22Rv1 (cell line): ENCODE measurements at regions not wholly inside any gene's neighbourhood (a gene's known extent, or its start where the extent isn't known, plus 50 kb on each side); places are given as distances from the start of the nearest gene placed in this dataset.

Source experiments
- H3K27ac ChIP-seq: fragments of 450-650 bp; 2 replicates; pipeline ENCODE4 v1.5.1; 2017
- ZFX ChIP-seq: fragments of 450-650 bp; IDR thresholded peaks from 2 replicates; pipeline ENCODE4 v1.6.1; 2017; ENCODE audit warnings: antibody characterized with exemption, borderline replicate concordance
- TF ChIP-seq, protein P1 (sequence below): fragments of 450-650 bp; IDR thresholded peaks from 2 replicates; pipeline ENCODE4 v1.5.1; 2017; ENCODE audit warnings: mild to moderate bottlenecking

DNA sequence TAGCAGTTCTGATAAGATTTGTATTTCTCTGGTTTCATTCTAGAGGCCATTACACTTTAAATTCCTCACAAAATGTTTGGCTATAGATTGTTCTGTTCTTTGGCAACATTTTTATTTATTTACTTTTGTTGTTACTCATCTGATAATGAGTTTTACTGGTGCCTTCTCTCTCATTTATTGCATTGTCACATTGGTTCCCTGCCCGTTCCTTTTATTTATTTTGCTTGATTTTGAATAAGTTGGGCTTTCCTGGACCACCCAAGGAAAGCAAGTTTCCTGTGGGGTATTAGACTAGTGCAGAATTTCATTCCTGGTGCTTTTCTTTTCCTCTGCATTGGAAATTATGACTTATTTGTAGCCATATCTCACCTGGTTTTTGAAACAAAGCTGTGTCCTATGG is 232.0 kb downstream of the SOCS6 start:
- peak overlapping the region; percentile 69 for H3K27ac ChIP-seq

DNA sequence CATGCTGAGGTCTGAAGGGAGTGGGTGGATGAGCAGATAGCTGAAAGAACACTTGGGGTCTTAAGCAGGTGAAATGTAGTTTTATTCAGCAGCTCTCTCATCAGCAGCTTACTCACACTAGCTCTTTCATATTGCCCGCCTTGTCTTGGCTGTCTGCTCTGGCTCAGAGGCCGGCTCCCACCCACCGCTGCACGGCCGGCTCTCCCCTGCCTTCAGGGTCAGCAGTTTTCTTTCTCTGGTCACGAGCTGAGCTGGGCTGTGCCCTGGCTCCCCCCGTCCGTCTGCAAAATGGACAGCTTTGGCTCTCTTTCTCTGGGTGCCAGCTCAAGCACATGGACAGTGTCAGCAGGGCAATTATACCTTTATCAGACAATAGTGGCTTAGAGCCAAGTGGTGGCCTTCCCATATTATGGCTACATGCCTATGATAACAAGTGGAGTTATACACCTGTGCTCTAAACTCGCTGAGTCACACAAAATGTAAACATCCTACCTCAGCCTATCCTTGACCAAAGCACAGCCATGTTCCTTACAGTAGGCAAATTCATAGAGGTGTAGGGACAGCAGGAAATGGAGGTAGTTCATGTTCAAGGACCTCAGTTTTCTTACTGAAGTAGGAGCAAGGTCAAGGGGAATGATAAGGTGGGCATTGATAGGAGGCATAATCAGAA is 224.8 kb downstream of the SOCS6 start:
- no peak overlapping the region for H3K27ac ChIP-seq
- no peak for TF ChIP-seq ZFX
- TF ChIP-seq, protein P1, sequence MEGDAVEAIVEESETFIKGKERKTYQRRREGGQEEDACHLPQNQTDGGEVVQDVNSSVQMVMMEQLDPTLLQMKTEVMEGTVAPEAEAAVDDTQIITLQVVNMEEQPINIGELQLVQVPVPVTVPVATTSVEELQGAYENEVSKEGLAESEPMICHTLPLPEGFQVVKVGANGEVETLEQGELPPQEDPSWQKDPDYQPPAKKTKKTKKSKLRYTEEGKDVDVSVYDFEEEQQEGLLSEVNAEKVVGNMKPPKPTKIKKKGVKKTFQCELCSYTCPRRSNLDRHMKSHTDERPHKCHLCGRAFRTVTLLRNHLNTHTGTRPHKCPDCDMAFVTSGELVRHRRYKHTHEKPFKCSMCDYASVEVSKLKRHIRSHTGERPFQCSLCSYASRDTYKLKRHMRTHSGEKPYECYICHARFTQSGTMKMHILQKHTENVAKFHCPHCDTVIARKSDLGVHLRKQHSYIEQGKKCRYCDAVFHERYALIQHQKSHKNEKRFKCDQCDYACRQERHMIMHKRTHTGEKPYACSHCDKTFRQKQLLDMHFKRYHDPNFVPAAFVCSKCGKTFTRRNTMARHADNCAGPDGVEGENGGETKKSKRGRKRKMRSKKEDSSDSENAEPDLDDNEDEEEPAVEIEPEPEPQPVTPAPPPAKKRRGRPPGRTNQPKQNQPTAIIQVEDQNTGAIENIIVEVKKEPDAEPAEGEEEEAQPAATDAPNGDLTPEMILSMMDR: no peak

More for the DNA sequence above, 232.0 kb downstream of the SOCS6 start:
- TF ChIP-seq, protein P1: no peak
- TF ChIP-seq ZFX: no peak

DNA sequence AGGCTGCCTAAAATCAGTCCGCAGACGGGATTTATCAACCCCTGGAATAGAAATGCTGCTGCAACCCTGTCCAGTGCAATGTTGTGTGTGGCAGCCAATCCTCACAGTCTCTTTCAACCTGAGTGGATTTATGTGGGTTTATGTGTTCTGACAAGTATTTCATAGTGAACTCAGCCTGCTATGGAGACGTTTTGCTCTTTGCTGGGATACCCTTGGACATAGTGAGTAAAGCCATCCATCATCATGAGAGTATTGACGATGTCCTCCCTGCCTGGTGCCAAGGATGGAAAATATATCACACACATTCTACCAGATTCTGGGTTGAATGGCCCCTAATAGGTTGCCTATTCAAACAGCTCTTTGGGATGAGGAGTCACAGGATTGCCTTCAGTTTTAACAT is 219.1 kb downstream of the SOCS6 start:
- no peak overlapping the region for H3K27ac ChIP-seq
- TF ChIP-seq, protein P1: no peak
- TF ChIP-seq ZFX: no peak

DNA sequence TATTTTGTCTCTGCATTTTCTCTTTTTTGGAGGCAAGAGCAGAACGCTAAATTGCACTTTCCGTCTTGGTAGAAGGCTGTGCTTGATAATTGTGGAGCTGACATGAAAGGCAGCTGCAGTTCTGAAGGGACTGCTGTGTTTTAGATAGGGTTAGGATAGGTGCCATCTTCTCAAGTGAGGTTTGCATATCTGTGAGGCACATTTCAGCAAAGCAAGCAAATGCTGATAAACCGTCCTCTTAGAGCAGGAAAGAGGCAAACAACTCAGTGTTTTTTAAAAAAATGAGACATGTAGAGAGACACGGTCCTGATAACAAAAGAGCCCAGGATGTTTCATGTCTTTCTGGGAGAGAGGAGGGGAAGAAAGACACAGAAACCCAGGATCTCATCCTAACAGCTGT is 217.7 kb downstream of the SOCS6 start:
- TF ChIP-seq, protein P1: no peak
- TF ChIP-seq ZFX: no peak
- no peak overlapping the region for H3K27ac ChIP-seq

DNA sequence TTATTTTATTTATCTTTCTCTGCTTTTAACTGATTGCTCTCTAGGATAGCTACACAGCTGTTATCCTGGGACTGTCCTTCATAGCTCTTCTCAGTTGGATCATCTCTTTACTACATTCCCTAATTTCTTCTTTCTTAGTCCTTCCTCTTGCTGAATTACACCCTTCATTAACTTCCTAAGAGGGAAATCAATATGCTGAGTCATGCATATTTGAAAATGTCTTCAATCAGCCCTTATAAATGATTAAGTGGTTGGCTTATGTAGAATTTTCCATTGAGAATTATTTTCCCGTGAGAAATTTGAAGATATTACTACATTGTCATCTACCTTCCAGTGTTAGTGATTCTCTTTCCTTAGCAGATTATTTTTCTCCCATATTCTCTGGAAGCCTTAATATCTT is 214.2 kb downstream of the SOCS6 start:
- TF ChIP-seq, protein P1: no peak
- TF ChIP-seq ZFX: no peak
- H3K27ac ChIP-seq: no peak overlapping the region

DNA sequence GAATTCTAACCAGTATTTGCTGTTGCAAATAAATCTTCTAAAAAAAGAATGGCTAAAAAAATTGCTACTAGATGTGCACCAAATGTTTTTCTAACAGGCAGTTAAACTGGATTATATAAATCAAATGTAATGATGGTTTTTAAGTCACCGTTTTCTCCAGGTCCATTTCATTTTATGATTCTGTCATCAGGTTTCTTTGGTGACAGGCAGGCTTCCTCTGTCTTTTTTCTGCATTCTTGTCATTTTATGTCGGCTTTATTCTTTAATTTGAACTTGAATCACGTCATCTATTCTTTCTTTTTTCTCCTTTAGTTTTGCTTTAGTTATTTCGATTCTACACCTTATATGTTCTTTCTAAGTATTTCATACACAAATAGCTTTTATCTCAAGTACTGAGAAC is 212.5 kb downstream of the SOCS6 start:
- TF ChIP-seq, protein P1: no peak
- TF ChIP-seq ZFX: no peak
- no peak overlapping the region for H3K27ac ChIP-seq

DNA sequence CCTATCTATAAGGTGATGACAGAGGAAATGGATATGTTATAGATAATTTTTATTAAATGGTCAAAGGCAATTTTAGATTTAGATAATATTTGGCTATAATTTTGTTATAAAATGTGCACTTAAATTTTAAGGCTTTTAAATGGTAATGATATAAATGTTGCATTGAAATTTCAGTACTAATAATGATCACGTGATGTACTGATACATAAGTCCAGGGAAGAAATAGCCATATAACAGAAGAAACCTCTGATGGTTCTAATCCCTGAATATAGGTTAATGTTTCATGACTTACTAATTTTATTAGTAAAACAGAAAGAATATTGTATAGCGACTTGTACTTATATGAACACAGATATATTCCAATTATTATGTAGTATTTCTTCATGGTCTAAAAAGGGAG is 211.9 kb downstream of the SOCS6 start:
- no peak overlapping the region for H3K27ac ChIP-seq
- TF ChIP-seq ZFX: no peak
- TF ChIP-seq, protein P1: no peak
